T follicular helper cell (primary cell): ENCODE measurements at regions not wholly inside any gene's neighbourhood (a gene's known extent, or its start where the extent isn't known, plus 50 kb on each side); places are given as distances from the start of the nearest gene placed in this dataset.
"Not testable (repeated sequence)": the region's sequence is repeated elsewhere in the genome, so short reads cannot be mapped to it uniquely, and the experiment has no call there.

ENCODE experiments used
- DNase-seq: peaks from one replicate; pipeline ENCODE4 v3.0.0-alpha.2; 2020; ENCODE audit warnings: low read depth

DNA sequence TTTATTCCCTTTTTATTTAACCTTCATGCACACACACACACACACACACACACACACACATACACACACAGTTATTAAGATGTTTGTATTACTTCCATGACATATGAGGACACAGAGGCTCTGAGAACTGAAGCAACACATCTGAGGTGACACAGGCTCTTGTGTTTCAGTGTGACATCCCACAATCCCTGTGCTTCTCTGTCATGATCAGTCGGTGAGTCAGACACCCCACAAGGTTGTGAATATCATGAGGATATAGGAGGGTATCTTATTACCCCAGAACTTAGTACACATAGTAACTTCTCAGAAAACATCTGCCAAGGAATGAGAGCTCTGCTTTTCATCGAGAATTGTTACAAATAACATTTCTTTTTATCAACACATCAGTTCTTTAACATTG, 459.3 kb downstream of the PLPP3 start:
- DNase-seq: no peak

DNA sequence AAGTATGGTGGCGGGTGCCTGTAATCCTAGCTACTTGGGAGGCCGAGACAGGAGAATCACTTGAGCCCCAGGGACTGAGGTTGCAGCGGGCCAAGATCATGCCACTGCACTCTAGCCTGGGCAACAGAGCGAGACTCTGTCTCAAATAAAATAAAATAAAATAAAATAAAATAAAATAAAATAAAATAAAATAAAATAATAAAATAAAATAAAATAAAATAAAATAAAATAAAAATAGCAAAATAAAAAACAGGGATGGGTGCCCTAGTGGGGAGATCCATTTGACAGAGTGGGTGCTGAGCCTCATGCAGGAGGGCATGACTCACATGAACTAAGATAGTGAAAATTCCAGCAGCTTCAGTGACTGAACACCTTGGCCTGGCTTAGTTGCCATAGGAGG, 460.7 kb downstream of the PLPP3 start:
- DNase-seq: not testable (repeated sequence)

DNA sequence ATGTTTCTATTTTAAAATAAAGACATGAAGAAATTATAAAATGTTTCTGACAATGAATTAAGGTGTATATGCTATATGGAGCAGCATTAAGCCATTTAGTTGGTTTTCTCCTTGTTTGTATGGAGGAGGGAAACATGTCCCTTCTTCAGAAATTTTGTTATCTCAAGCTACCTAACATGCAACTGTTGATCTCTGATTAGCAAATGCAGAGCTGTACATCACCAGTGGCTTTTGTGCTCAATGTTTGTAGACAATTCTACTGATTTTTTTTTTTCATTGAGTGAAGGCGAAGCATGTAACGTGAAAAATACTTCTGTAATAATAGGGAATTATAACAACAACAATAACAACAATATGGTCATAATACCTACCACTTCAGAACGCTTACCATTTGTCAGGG, 463.7 kb downstream of the PLPP3 start:
- no peak for DNase-seq

GRCh38 chr1:56113679-56114078, 465.7 kb downstream of the PLPP3 start:
- DNase-seq: no peak

DNA sequence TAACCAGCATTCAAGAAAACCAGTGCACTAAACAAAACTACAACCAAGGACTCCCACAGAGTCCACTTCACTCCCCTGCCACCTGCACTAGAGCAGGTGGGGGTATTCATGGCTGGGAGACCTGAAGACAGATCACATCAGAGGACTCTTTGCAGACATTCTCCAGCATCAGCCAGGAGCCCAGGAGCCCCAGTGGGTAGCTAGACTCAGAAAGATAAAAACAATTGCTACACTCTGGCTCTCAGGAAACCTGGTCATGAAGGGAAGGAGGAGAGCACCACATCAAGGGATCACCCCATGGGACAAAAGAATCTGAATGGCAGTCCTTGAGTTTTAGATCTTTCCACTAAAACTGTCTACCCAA, 472.1 kb downstream of the PLPP3 start:
- DNase-seq: no peak

GRCh38 chr1:56106531-56107274, 472.7 kb downstream of the PLPP3 start:
- DNase-seq: no peak

GRCh38 chr1:56105397-56105796, 474.0 kb downstream of the PLPP3 start:
- no peak for DNase-seq

DNA sequence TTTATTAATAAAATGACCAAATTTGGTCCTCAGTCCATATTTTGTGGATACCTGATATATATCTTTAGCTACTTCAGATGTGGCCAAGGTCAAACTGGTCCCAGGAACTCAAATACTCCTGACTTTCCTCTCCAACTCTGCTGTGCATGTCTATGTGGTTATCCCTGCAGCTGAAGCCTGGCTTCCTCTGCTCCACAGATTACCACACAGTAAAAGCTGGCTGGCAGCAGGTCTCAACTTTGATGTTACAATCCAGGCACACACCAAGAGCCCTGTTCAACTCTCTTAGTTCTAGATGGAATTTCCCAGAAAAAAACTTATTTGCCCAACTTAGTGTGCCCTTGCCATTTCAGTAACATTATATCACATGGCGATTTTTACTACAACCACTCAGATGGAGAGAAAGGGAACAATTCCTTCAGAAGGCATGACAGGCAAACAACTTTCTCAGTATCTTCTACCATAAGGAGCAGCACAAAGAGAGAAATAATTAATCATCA, 479.5 kb downstream of the PLPP3 start:
- DNase-seq: no peak

GRCh38 chr1:56098946-56099345, 480.4 kb downstream of the PLPP3 start:
- DNase-seq: no peak

GRCh38 chr1:56097713-56098112, 481.6 kb downstream of the PLPP3 start:
- DNase-seq: no peak

DNA sequence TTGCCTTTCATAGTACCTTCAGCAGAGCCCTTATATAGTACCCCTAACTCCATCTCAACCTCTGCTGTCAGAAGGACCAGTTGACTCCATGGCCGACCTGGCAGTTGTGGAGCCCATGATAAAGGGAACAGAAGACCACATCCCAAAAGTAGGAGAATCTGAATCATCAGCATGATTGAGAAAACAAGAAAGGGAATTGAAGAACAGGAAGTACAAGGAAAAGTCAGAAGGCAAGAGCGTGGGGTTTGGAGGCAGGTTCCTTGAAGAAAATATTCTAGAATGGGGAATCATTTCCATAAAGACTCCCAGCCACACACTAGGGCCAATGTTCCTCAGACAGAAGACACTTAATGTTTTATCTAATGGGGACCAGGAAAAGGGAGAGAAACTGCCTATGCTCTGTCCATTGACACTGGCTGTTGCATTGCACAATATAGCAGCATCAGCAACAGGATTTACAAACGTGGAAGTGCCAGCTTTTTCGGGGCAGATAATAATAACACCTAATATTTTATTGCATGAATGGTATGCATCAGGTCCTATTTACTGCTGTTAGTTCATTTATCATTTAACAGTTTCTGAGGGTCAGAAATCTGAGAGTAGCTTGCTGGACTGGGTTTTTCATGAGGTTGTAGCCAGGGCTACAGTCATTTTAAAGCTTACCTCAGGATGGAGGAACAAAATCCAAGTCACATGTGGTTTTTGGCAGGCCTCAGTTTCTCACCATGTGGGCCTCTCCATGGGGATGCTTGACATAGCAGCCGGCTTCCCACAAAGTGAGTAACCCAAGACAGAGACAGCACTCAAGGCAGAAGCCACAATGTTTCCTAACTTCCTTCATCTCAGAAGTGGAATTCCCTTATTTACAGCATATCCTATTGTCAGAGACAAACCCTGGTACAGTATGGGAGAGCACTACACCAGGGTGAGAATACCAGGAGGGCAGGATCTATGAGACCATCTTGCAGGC, 483.4 kb downstream of the PLPP3 start:
- DNase-seq: no peak

DNA sequence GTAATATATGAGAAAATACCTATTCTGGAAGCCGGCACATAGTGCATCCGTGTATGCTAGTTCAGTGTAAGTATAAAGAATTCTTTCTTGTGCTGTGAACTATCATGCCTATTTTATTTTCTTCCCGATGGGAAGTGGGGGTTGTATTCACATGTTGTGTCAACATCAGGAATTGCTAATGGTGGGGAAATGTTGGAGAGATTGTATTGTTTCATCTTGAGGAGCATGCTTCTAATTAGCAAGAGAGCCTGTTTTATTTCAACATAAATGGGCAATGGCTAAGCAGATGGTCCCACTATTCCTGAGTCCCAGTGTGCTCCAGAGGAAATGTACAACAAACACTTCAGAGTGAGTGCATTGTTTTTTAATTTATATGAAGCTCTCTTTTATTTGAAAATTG, 485.2 kb downstream of the PLPP3 start:
- no peak for DNase-seq

DNA sequence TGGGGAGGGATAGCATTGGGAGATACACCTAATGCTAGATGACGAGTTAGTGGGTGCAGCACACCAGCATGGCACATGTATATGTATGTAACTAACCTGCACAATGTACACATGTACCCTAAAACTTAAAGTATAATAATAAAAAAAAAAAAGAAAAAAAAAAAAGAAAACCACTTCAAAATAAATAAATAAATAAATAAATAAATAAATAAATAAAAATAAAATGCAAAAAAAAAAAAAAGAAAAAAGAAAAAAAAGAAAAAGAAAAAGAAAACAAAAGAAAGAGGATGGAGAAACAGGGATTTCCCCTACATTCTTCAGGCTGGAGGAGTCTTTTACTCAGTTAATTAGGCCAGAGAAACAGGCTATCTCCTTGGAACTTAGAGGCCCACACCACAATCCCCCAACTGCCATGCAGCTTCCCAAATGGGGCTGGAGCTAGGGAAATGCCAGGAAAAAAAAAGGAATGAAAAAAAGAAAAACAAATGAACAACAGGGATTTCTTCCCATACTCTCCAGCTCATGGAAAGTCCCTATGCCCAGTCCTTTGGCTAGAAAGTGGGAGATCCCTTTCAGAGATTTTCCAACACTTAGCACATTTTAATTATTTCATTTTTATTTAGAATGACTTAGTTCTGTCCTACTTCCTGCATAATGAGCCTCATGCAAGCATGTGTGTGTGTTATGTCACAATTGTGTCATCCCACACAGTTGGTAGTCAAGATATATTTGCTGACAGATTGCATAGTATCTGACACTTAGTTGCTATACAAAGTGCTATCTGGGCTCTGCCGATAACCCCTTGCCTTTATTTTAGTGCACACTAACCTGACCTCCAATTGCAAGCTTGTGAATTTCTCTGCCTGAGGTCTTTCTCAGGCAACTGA, 486.4 kb downstream of the PLPP3 start:
- DNase-seq: no peak

- not testable (repeated sequence) for DNase-seq
Measured at GRCh38 chr1:56089826-56090225, 489.5 kb downstream of the PLPP3 start.

- DNase-seq: no peak
Measured at GRCh38 chr1:56084246-56084645, 495.1 kb downstream of the PLPP3 start.

GRCh38 chr1:56081736-56082135, 497.6 kb downstream of the PLPP3 start:
- DNase-seq: no peak

DNA sequence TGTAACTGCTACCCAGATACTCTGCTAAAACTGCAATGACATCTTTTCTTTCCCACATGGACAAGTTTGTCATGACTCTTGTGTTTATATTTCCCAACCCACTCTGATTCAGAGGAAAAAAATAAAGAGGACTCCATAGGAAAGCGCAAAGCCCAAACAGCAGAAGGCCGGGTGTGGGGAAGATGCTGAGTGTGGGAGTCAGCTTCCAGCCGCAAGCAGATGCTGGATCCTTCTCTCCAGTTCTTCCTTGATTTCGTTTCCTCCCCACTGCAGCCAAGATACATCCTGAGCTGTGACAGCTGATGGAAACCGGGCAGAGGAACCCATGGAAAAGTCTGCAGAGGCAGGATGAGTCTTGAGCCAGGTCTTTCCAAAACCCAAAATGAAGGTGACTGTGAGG, 498.2 kb downstream of the PLPP3 start:
- no peak for DNase-seq

DNA sequence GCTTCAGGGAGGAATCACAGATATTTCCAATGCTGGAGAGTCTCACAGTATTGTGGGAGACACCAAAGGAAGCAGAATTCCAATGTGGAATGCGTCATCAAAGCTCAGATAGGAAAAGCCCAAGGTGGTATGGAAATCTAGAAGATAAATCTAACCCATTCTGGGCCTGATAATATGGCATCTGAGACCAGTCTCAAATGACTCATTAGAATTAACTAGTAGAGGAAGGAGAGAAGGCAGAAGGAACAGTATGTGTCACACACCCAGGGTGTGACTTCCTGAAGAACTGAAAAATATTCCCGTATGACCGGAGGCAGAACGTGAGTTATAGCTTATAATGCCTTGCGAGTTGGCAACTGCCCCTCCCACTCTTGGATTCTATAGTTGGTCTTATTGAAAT, 499.2 kb downstream of the PLPP3 start:
- no peak for DNase-seq

GRCh38 chr1:56079391-56079790, 500.0 kb downstream of the PLPP3 start:
- no peak for DNase-seq

- no peak for DNase-seq
Measured at GRCh38 chr1:56077206-56077605, 502.2 kb downstream of the PLPP3 start.

DNA sequence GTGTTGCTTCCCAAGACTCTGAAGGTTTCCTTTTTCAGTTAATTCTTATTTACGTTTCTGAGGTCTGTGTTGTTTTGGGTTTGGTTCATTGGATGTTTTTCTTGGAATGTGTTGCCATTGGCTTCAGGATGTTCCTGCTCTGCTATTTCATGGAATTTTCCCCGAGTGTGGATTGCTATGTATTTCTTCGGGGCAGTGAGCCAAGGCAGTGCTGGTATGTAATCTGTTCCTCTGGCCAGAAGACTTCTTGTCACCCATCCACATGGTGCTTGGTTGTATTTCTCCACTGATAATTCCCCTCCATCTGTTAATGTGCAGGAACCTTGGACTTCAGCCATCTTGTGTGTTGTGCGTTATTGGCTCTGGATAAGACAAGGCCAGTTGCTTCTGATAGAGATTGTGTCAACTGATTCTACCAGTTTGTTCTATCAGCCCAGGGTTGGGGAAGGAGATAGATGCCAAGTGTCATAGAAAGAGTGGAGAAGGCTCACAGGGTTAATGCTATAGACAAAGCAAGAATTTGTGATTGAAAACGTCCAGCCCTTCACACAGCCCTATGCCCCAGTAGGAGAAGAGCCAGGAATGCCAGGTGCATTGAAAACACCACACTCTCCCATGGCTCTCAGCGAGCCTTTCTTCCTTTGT, 505.2 kb downstream of the PLPP3 start:
- no peak for DNase-seq

DNA sequence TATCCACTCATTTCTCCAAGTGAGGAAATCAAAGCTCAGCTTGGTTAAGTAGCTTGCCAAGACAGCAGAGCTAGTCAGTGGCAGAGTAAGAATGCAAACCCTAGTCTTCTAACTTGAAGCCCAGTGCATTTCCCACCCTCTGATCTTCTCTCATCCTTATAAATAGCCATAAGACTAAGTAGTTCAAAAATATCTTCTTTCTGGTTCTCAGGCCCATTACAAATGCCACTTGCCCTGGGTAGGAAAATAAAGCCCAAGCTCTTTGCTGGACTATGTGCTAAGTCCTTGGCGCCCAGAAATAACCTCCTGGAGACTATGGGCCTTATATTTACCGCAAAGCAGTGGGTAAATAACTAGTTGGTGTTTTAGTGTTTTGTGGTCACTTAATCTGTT, 505.8 kb downstream of the PLPP3 start:
- no peak for DNase-seq
